ENCODE measurements at regions not wholly inside any gene's neighbourhood (a gene's known extent, or its start where the extent isn't known, plus 50 kb on each side); places are given as distances from the start of the nearest gene placed in this dataset.

- TF ChIP-seq, protein P1, sequence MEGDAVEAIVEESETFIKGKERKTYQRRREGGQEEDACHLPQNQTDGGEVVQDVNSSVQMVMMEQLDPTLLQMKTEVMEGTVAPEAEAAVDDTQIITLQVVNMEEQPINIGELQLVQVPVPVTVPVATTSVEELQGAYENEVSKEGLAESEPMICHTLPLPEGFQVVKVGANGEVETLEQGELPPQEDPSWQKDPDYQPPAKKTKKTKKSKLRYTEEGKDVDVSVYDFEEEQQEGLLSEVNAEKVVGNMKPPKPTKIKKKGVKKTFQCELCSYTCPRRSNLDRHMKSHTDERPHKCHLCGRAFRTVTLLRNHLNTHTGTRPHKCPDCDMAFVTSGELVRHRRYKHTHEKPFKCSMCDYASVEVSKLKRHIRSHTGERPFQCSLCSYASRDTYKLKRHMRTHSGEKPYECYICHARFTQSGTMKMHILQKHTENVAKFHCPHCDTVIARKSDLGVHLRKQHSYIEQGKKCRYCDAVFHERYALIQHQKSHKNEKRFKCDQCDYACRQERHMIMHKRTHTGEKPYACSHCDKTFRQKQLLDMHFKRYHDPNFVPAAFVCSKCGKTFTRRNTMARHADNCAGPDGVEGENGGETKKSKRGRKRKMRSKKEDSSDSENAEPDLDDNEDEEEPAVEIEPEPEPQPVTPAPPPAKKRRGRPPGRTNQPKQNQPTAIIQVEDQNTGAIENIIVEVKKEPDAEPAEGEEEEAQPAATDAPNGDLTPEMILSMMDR (IDR thresholded peaks at IDR 0.05 in 4 of 5, conservative IDR thresholded peaks at IDR 0.05 in 1 of 5): no peak
- no peak for TF ChIP-seq POLR2A (IDR thresholded peaks at IDR 0.05)
Measured at GRCh38 chr2:23005469-23005868, 379.5 kb upstream of the KLHL29 start.

Data from gastrocnemius medialis (tissue), 4 donors.